Neural cell (in vitro differentiated cells): ENCODE measurements at regions not wholly inside any gene's neighbourhood (a gene's known extent, or its start where the extent isn't known, plus 50 kb on each side); places are given as distances from the start of the nearest gene placed in this dataset.

Experiments used
- H2AFZ ChIP-seq: fragments of 200-600, 300-800 bp; sonication (generic), shearing (Covaris generic); 2 replicates; pipeline ENCODE4 v1.6.0; 2014; ENCODE audit warnings: low read depth, mild to moderate bottlenecking, antibody characterized with exemption, low read length, moderate library complexity
- H3F3A ChIP-seq: fragments of 200-600 bp; shearing (Covaris generic); 2 replicates; pipeline ENCODE4 v1.6.1; 2016; ENCODE audit warnings: mild to moderate bottlenecking, moderate library complexity, mixed read lengths, antibody characterized with exemption, low read length; ENCODE audit not compliant: insufficient read depth, poor library complexity, severe bottlenecking
- H3K27ac ChIP-seq: fragments of 200-600, 300-800 bp; sonication (generic), shearing (Covaris generic); 2 replicates; pipeline ENCODE4 v1.5.1; 2014; ENCODE audit warnings: mild to moderate bottlenecking, low read length, moderate library complexity
- H3K27me3 ChIP-seq: fragments of 300-800, 200-600 bp; sonication (generic), shearing (Covaris generic); 2 replicates; pipeline ENCODE4 v1.6.0; 2014; ENCODE audit warnings: mild to moderate bottlenecking, low read depth, low read length, moderate library complexity; ENCODE audit not compliant: insufficient read depth
- H3K36me3 ChIP-seq: fragments of 300-800, 200-600 bp; sonication (generic), shearing (Covaris generic); 2 replicates; pipeline ENCODE4 v1.5.1; 2014; ENCODE audit warnings: mild to moderate bottlenecking, antibody characterized with exemption, low read length, moderate library complexity; ENCODE audit not compliant: insufficient read depth
- H3K4me2 ChIP-seq: fragments of 300-800, 200-600 bp; sonication (generic), shearing (Covaris generic); 2 replicates; pipeline ENCODE4 v1.6.0; 2014; ENCODE audit warnings: mild to moderate bottlenecking, low read length
- H3K4me3 ChIP-seq: fragments of 300-800, 200-600 bp; sonication (generic), shearing (Covaris generic); 2 replicates; pipeline ENCODE4 v1.5.1; 2014; ENCODE audit warnings: mild to moderate bottlenecking, low read length, moderate library complexity
- H3K79me2 ChIP-seq: fragments of 200-600 bp; shearing (Covaris generic); replicated peaks from 2 replicates; pipeline ENCODE4 v1.6.0; 2014; ENCODE audit warnings: mild to moderate bottlenecking, low read length, moderate library complexity; ENCODE audit not compliant: insufficient read depth
- H3K9ac ChIP-seq: fragments of 300-800, 200-600 bp; sonication (generic), shearing (Covaris generic); 2 replicates; pipeline ENCODE4 v1.6.1; 2016; ENCODE audit warnings: mild to moderate bottlenecking, low read length, mixed read lengths
- H3K9me2 ChIP-seq: fragments of 200-600 bp; shearing (Covaris generic); 2 replicates; pipeline ENCODE4 v1.6.1; 2016; ENCODE audit warnings: mild to moderate bottlenecking, low read length, mixed read lengths; ENCODE audit not compliant: insufficient read depth
- H3K9me3 ChIP-seq: fragments of 200-600, 300-800 bp; sonication (generic), shearing (Covaris generic); 2 replicates; pipeline ENCODE4 v1.6.1; 2016; ENCODE audit warnings: mild to moderate bottlenecking, mixed run types, low read length, moderate library complexity, mixed read lengths
- H4K20me1 ChIP-seq: fragments of 200-600 bp; shearing (Covaris generic); 2 replicates; pipeline ENCODE4 v1.6.1; 2016; ENCODE audit warnings: mild to moderate bottlenecking, mixed run types; ENCODE audit not compliant: insufficient read depth
- EP300 ChIP-seq: fragments of 450-650 bp; conservative IDR thresholded peaks from 2 replicates; pipeline ENCODE4 v1.6.1; 2014; ENCODE audit warnings: antibody characterized with exemption, mild to moderate bottlenecking, moderate library complexity; ENCODE audit not compliant: poor library complexity, severe bottlenecking
- EZH2 ChIP-seq: fragments of 200-600, 300-800 bp; shearing (Covaris generic), sonication (generic); IDR thresholded peaks from 2 replicates; pipeline ENCODE4 v1.6.1; 2014; ENCODE audit warnings: antibody characterized with exemption, low read length, borderline replicate concordance, mild to moderate bottlenecking; ENCODE audit not compliant: insufficient read depth, poor library complexity, severe bottlenecking
- RAD21 ChIP-seq: fragments of 450-650 bp; conservative IDR thresholded peaks from 2 replicates; pipeline ENCODE4 v1.6.1; 2014; ENCODE audit warnings: antibody characterized with exemption, mild to moderate bottlenecking, moderate library complexity
- SMC3 ChIP-seq: fragments of 450-650 bp; conservative IDR thresholded peaks from 2 replicates; pipeline ENCODE4 v1.6.1; 2014; ENCODE audit warnings: antibody characterized with exemption, mild to moderate bottlenecking, moderate library complexity; ENCODE audit not compliant: poor library complexity
- TAF1 ChIP-seq: IDR thresholded peaks from 2 replicates; pipeline ENCODE4 v1.6.1; 2012; ENCODE audit warnings: low read depth
- TF ChIP-seq, protein P1 (sequence below): fragments of 450-650 bp; IDR thresholded peaks from 2 replicates; pipeline ENCODE4 v1.5.1; 2014; ENCODE audit warnings: antibody characterized with exemption, mild to moderate bottlenecking, moderate library complexity; ENCODE audit not compliant: poor library complexity, severe bottlenecking
- TF ChIP-seq, protein P2 (sequence below): IDR thresholded peaks from 2 replicates; pipeline ENCODE4 v1.6.1; 2012; ENCODE audit warnings: borderline replicate concordance

DNA sequence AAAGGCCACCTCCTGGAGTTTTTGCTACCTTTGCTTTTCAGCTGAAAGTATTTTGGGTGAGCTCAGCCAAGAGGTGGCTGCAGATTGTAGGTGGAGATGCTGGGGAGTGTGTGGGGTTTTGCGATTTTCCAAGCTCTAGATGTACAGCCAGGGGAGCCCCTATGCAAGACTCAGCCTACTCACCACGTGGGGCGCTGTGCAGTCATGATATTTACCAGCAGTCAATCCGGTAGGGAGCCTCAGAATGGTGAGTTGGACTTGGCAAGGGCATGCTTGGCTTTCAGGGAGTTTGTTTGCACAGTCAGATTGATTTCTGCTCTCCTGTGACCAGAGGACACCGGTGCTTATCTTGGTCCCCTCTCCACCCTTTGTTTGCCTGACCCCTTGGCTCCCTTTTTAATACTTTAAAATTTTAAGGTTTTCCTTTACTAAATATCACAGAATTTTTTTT lies 175.3 kb downstream of the UTP18 start:
- Histone ChIP-seq H3K9ac (no peak overlapping the region), H3K27me3 (no peaks in the 10 kb centered on the region), H3K4me3 (no peak overlapping the region), H3K9me3 (peaks cover 3% of the 10 kb centered on the region), H3K36me3 (no peaks in the 10 kb centered on the region), H4K20me1 (no peaks in the 10 kb centered on the region), H3K4me2 (no peak overlapping the region), H3K9me2 (no peaks in the 10 kb centered on the region), H3K27ac (no peak overlapping the region), H3K79me2 (no peaks in the 10 kb centered on the region), H3F3A (no peaks in the 10 kb centered on the region), H2AFZ (no peak overlapping the region)
- TF ChIP-seq, protein P1, sequence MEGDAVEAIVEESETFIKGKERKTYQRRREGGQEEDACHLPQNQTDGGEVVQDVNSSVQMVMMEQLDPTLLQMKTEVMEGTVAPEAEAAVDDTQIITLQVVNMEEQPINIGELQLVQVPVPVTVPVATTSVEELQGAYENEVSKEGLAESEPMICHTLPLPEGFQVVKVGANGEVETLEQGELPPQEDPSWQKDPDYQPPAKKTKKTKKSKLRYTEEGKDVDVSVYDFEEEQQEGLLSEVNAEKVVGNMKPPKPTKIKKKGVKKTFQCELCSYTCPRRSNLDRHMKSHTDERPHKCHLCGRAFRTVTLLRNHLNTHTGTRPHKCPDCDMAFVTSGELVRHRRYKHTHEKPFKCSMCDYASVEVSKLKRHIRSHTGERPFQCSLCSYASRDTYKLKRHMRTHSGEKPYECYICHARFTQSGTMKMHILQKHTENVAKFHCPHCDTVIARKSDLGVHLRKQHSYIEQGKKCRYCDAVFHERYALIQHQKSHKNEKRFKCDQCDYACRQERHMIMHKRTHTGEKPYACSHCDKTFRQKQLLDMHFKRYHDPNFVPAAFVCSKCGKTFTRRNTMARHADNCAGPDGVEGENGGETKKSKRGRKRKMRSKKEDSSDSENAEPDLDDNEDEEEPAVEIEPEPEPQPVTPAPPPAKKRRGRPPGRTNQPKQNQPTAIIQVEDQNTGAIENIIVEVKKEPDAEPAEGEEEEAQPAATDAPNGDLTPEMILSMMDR, result peak; percentile 21
- TF ChIP-seq EP300, result no peak

DNA sequence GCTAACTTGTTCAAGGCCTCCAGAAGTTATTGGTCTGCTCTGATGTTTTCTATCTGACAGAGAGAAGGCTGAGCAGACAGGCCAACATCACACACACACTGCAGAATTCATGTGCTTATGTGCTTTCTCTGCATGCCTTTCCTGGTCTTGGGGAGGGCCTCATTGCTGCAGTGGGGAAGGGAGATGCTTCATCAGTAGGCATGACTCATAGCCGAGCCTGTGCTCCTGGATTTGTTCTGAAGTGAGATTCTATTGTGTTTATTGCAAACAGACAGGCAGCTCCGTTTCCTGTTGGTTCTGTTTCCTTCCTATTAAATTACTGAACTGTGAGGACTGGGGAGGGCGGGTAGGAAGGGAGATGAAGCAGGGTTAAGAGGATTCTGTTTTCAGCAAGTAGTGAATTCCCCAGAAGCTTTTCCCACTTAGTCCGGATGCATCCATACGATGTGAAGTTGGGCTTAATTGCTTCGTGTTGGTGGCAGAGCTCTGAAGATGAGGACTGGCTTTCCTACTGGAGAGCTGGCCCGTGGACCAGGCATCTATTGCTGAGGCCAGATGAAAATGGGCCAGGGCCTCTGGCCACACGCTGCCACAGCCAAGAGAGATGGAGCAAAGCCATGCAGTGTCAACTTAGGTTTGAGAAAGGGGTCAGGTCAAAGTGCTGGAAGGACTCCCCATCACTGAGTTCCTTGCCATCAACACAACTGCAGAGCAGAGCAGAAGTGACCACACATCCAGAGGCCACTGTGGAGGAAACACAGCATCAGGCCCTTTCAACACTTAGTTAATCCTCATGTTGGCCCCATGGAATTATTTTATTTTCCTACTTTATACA lies 179.3 kb downstream of the UTP18 start:
- Histone ChIP-seq H3K9me2 (no peaks in the 10 kb centered on the region), H2AFZ (no peak overlapping the region), H4K20me1 (no peaks in the 10 kb centered on the region), H3K9ac (no peak overlapping the region), H3K36me3 (no peaks in the 10 kb centered on the region), H3K79me2 (no peaks in the 10 kb centered on the region), H3K9me3 (peaks cover 3% of the 10 kb centered on the region), H3K27ac (no peak overlapping the region), H3K27me3 (no peaks in the 10 kb centered on the region), H3K4me2 (no peak overlapping the region), H3F3A (no peaks in the 10 kb centered on the region), H3K4me3 (no peak overlapping the region)
- TF ChIP-seq, protein P1, result no peak
- TF ChIP-seq TAF1 (no peak), RAD21 (no peak), EZH2 (no peak), EP300 (no peak), SMC3 (no peak)

DNA sequence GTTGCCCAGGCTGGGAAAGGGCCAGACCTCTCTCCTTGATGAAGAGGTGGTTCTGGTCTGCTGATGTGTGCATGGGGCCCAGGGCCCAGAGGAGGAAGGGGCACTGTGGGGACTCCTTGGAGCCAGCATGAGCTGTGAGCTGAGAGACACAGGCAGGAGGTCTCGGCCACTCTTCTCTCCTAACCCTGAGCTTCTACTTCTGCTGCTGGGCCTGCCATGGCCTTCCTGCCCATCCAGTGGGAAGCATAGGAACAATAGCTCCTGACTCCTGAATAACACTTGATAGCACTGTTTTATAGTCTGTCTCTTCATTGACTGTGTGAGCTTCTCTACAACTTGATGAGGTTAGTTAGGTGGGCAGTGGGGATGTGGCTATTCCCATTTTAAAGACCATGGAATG lies 181.1 kb downstream of the UTP18 start:
- Histone ChIP-seq H3K9me2 (no peaks in the 10 kb centered on the region), H3K9me3 (peaks cover 3% of the 10 kb centered on the region), H4K20me1 (no peaks in the 10 kb centered on the region), H3K36me3 (no peaks in the 10 kb centered on the region), H3K27me3 (no peaks in the 10 kb centered on the region), H3F3A (no peaks in the 10 kb centered on the region), H3K4me2 (no peak overlapping the region), H2AFZ (no peak overlapping the region), H3K27ac (no peak overlapping the region), H3K9ac (no peak overlapping the region), H3K4me3 (no peak overlapping the region), H3K79me2 (no peaks in the 10 kb centered on the region)
- TF ChIP-seq RAD21, result no peak
- TF ChIP-seq, protein P2, sequence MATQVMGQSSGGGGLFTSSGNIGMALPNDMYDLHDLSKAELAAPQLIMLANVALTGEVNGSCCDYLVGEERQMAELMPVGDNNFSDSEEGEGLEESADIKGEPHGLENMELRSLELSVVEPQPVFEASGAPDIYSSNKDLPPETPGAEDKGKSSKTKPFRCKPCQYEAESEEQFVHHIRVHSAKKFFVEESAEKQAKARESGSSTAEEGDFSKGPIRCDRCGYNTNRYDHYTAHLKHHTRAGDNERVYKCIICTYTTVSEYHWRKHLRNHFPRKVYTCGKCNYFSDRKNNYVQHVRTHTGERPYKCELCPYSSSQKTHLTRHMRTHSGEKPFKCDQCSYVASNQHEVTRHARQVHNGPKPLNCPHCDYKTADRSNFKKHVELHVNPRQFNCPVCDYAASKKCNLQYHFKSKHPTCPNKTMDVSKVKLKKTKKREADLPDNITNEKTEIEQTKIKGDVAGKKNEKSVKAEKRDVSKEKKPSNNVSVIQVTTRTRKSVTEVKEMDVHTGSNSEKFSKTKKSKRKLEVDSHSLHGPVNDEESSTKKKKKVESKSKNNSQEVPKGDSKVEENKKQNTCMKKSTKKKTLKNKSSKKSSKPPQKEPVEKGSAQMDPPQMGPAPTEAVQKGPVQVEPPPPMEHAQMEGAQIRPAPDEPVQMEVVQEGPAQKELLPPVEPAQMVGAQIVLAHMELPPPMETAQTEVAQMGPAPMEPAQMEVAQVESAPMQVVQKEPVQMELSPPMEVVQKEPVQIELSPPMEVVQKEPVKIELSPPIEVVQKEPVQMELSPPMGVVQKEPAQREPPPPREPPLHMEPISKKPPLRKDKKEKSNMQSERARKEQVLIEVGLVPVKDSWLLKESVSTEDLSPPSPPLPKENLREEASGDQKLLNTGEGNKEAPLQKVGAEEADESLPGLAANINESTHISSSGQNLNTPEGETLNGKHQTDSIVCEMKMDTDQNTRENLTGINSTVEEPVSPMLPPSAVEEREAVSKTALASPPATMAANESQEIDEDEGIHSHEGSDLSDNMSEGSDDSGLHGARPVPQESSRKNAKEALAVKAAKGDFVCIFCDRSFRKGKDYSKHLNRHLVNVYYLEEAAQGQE, result no peak
- no peak for TF ChIP-seq EZH2
- no peak for TF ChIP-seq SMC3
- no peak for TF ChIP-seq EP300
- TF ChIP-seq, protein P1, result no peak
